Smooth muscle cell (in vitro differentiated cells): ENCODE measurements at regions not wholly inside any gene's neighbourhood (a gene's known extent, or its start where the extent isn't known, plus 50 kb on each side); places are given as distances from the start of the nearest gene placed in this dataset.

ENCODE experiments used
- DNase-seq: peaks from one replicate; lab custom pipeline; 2025; ENCODE audit not compliant: unreplicated experiment; lab: John Stamatoyannopoulos, UW
- H2AFZ ChIP-seq: fragments of 200-600 bp; sonication (generic); 2 replicates; pipeline ENCODE4 v1.6.0; 2016; ENCODE audit warnings: antibody characterized with exemption, low read depth, mild to moderate bottlenecking
- H3F3A ChIP-seq: fragments of 200-600 bp; sonication (generic); 2 replicates; pipeline ENCODE4 v1.6.0; 2017; ENCODE audit warnings: antibody characterized with exemption, low read depth
- H3K27ac ChIP-seq: fragments of 200-600 bp; sonication (generic); 2 replicates; pipeline ENCODE4 v1.5.1; 2016; ENCODE audit warnings: low read depth, mild to moderate bottlenecking
- H3K27me3 ChIP-seq: fragments of 200-600 bp; sonication (generic); 2 replicates; pipeline ENCODE4 v1.6.1; 2016; ENCODE audit warnings: low read depth, mild to moderate bottlenecking
- H3K36me3 ChIP-seq: fragments of 200-600 bp; sonication (generic); 2 replicates; pipeline ENCODE4 v1.5.1; 2016; ENCODE audit warnings: low read depth
- H3K4me1 ChIP-seq: fragments of 200-600 bp; sonication (generic); 2 replicates; pipeline ENCODE4 v1.5.1; 2016; ENCODE audit warnings: low read depth
- H3K4me2 ChIP-seq: fragments of 200-600 bp; sonication (generic); 2 replicates; pipeline ENCODE4 v1.6.0; 2016; ENCODE audit warnings: mild to moderate bottlenecking
- H3K4me3 ChIP-seq: fragments of 200-600 bp; sonication (generic); 2 replicates; pipeline ENCODE4 v1.5.1; 2016; ENCODE audit warnings: mild to moderate bottlenecking
- H3K79me2 ChIP-seq: fragments of 200-600 bp; sonication (generic); 2 replicates; pipeline ENCODE4 v1.6.0; 2016; ENCODE audit warnings: low read depth, mild to moderate bottlenecking
- H3K9ac ChIP-seq: fragments of 200-600 bp; sonication (generic); 2 replicates; pipeline ENCODE4 v1.6.0; 2016; ENCODE audit warnings: low read depth
- H3K9me3 ChIP-seq: fragments of 200-600 bp; sonication (generic); replicated peaks from 2 replicates; pipeline ENCODE4 v1.5.1; 2016; ENCODE audit warnings: low read depth
- H4K20me1 ChIP-seq: fragments of 200-600 bp; sonication (generic); 2 replicates; pipeline ENCODE4 v1.6.0; 2016; ENCODE audit warnings: low read depth
- WGBS: methylation state at CpG from one replicate; pipeline ENCODE4 v1.1.7; 2016; ENCODE audit warnings: low lambda C conversion rate; 5-methylcytosine and 5-hydroxymethylcytosine counted together
- TF ChIP-seq, protein P1 (sequence below): fragments of 200-600 bp; sonication (generic); IDR thresholded peaks from 2 replicates; pipeline ENCODE4 v1.5.1; 2017; ENCODE audit warnings: borderline replicate concordance, mild to moderate bottlenecking, antibody characterized with exemption; ENCODE audit not compliant: insufficient read depth, poor library complexity, severe bottlenecking

DNA sequence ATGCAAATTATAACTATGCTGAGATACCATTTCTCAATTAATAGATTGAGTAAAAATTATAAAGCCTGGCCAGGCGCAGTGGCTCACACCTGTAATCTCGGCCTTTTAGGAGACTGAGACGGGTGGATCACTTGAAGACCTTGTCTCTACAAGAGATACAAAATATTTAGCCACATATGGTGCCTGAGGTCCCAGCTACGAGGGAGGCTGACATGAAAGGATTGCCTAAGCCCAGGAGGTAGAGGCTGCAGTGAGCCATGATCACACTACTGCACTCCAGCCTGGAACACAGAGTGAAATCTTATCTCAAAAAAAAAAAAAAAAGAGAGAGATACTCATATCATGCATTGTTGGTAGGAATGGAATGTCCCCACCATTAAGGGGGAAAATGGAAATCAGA is 142.4 kb downstream of the RCN1 start:
- H3F3A ChIP-seq = no peaks in the 10 kb centered on the region
- TF ChIP-seq, protein P1, sequence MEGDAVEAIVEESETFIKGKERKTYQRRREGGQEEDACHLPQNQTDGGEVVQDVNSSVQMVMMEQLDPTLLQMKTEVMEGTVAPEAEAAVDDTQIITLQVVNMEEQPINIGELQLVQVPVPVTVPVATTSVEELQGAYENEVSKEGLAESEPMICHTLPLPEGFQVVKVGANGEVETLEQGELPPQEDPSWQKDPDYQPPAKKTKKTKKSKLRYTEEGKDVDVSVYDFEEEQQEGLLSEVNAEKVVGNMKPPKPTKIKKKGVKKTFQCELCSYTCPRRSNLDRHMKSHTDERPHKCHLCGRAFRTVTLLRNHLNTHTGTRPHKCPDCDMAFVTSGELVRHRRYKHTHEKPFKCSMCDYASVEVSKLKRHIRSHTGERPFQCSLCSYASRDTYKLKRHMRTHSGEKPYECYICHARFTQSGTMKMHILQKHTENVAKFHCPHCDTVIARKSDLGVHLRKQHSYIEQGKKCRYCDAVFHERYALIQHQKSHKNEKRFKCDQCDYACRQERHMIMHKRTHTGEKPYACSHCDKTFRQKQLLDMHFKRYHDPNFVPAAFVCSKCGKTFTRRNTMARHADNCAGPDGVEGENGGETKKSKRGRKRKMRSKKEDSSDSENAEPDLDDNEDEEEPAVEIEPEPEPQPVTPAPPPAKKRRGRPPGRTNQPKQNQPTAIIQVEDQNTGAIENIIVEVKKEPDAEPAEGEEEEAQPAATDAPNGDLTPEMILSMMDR = no peak
- no peaks in the 10 kb centered on the region for H3K4me1 ChIP-seq
- DNase-seq = no peak
- H3K9ac ChIP-seq = no peak overlapping the region
- no peak overlapping the region for H3K4me2 ChIP-seq
- 91% methylated on average over 4 of the region's 4 CpGs for WGBS
- H3K27me3 ChIP-seq = peaks cover 17% of the 10 kb centered on the region
- H3K36me3 ChIP-seq = no peaks in the 10 kb centered on the region
- no peaks in the 10 kb centered on the region for H3K79me2 ChIP-seq
- H3K4me3 ChIP-seq = no peak overlapping the region
- H4K20me1 ChIP-seq = no peaks in the 10 kb centered on the region
- H2AFZ ChIP-seq = no peak overlapping the region
- no peaks in the 10 kb centered on the region for H3K9me3 ChIP-seq
- no peak overlapping the region for H3K27ac ChIP-seq

GRCh38 chr11:32233928-32234327 is 143.1 kb downstream of the RCN1 start:
- TF ChIP-seq, protein P1 = no peak
- WGBS = 43% methylated on average over 2 of the region's 2 CpGs
- no peak for DNase-seq
- H2AFZ ChIP-seq = no peak overlapping the region
- H3K4me3 ChIP-seq = no peak overlapping the region
- H3K4me2 ChIP-seq = no peak overlapping the region
- no peaks in the 10 kb centered on the region for H4K20me1 ChIP-seq
- H3K9ac ChIP-seq = no peak overlapping the region
- H3K36me3 ChIP-seq = no peaks in the 10 kb centered on the region
- H3K79me2 ChIP-seq = no peaks in the 10 kb centered on the region
- peaks cover 17% of the 10 kb centered on the region for H3K27me3 ChIP-seq
- no peaks in the 10 kb centered on the region for H3K9me3 ChIP-seq
- H3F3A ChIP-seq = no peaks in the 10 kb centered on the region
- H3K4me1 ChIP-seq = no peaks in the 10 kb centered on the region
- no peak overlapping the region for H3K27ac ChIP-seq

DNA sequence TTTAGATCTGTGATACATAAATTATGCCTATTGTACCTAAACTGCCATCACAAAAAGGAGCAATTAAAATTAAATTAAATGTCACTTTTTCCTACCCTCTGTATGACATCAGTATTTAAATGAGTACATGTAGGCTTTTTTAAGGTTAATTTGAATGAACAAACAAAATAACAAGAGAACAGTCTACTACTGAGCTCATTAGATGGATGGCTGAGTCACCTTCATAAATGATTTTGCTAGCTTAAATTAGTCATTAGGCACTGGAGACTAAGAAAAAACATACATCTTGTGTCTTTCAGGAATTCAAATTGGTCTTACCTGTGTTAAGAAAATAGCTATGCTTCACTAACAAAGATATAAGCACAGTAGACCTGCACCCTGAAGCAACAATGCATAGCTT is 153.6 kb downstream of the RCN1 start:
- Histone ChIP-seq H2AFZ (no peak overlapping the region), H3K4me1 (no peaks in the 10 kb centered on the region), H4K20me1 (no peaks in the 10 kb centered on the region), H3K79me2 (no peaks in the 10 kb centered on the region), H3K4me3 (no peak overlapping the region), H3K27ac (no peak overlapping the region), H3K9ac (no peak overlapping the region), H3K36me3 (no peaks in the 10 kb centered on the region), H3K27me3 (no peaks in the 10 kb centered on the region), H3F3A (no peaks in the 10 kb centered on the region), H3K9me3 (no peaks in the 10 kb centered on the region), H3K4me2 (no peak overlapping the region)
- DNase-seq = no peak
- TF ChIP-seq, protein P1 = no peak

DNA sequence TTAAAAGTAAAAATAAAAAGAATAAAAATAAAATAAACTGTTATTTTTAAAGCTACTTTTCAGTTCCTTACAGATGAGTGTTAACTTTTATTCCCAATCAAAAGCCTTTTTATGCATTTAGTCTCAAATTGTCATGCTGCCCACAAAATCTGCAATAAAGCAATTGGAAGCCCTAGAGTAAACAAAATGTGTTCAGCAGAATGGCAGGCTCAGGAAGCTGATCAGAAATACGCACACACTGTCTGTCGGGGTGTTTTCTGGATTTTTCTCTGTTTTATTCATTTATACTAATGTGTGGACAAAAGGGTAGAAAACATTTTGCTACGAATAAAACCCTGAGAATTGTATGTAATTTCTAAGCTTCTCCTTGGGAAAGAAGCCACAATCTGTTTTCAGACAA is 162.8 kb downstream of the RCN1 start:
- TF ChIP-seq, protein P1 = no peak
- H3K4me3 ChIP-seq = no peak overlapping the region
- H3K27ac ChIP-seq = no peak overlapping the region
- H4K20me1 ChIP-seq = no peaks in the 10 kb centered on the region
- no peaks in the 10 kb centered on the region for H3K79me2 ChIP-seq
- H3K27me3 ChIP-seq = peaks cover 5% of the 10 kb centered on the region
- no peak overlapping the region for H3K9ac ChIP-seq
- H3F3A ChIP-seq = no peaks in the 10 kb centered on the region
- no peak overlapping the region for H2AFZ ChIP-seq
- DNase-seq = no peak
- H3K4me2 ChIP-seq = no peak overlapping the region
- WGBS = 87% methylated on average over 3 of the region's 3 CpGs
- no peaks in the 10 kb centered on the region for H3K9me3 ChIP-seq
- no peaks in the 10 kb centered on the region for H3K36me3 ChIP-seq
- peaks cover 6% of the 10 kb centered on the region for H3K4me1 ChIP-seq
